H7 (cell line): ENCODE measurements at regions not wholly inside any gene's neighbourhood (a gene's known extent, or its start where the extent isn't known, plus 50 kb on each side); places are given as distances from the start of the nearest gene placed in this dataset.

Experiments
- DNase-seq: peaks from one replicate; pipeline ENCODE4 v3.0.0; 2012
- H3K27me3 ChIP-seq: 2 replicates; pipeline ENCODE4 v1.6.0; 2011; ENCODE audit warnings: mild to moderate bottlenecking, low read length; ENCODE audit not compliant: control insufficient read depth, insufficient read depth
- H3K36me3 ChIP-seq: replicated peaks from 2 replicates; pipeline ENCODE4 v1.5.1; 2011; ENCODE audit warnings: low read length; ENCODE audit not compliant: control insufficient read depth, insufficient read depth
- H3K4me3 ChIP-seq: 2 replicates; pipeline ENCODE4 v1.5.1; 2011; ENCODE audit warnings: low read depth, mild to moderate bottlenecking, control low read depth, low read length, moderate library complexity; ENCODE audit not compliant: insufficient read depth

GRCh38 chr3:36295296-36295695 is 85.0 kb upstream of the STAC start:
- no peak overlapping the region for H3K4me3 ChIP-seq
- H3K36me3 ChIP-seq = no peaks in the 10 kb centered on the region
- DNase-seq = no peak
- no peaks in the 10 kb centered on the region; the same call in 1 of the 2 replicates for H3K27me3 ChIP-seq

DNA sequence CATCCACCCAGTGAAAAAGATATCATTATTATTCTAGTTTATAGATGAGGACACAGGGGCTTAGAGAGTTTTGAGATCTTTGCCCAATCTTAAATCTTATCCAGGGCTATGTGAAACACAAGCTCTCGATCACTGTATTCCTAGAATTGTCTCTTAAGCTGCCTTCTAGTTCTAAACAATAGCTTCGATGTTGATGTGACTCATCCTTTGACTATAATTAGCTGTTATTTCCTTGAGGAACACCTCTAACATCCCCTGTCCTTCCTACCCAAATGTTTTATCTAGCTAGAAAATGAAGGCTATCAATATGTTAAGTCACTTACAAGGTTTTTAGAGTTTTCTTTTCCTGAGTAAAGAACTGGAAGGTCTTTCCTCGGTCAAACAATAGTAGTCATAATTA is 83.1 kb upstream of the STAC start:
- DNase-seq = no peak
- no peaks in the 10 kb centered on the region; the same call in 1 of the 2 replicates for H3K27me3 ChIP-seq
- H3K36me3 ChIP-seq = no peaks in the 10 kb centered on the region
- H3K4me3 ChIP-seq = no peak overlapping the region

DNA sequence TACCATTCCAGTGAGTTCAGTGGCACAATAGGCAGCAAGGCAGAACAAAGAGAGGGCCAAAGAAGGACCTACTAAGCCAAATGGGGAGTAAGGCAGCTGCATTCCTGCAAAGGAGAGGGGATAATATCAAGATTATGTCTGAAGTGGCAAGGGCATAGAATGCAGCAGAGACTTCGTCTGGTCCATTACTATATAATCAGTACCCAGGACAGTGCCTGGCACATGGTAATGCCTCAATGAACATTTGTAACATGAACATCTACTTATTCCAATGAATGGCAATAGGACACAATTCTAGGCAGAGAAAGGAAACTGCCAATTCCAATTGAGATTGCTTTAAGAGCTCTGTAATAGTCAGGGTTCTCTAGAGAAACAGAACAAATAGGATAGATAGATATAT is 82.1 kb upstream of the STAC start:
- DNase-seq = no peak
- H3K36me3 ChIP-seq = no peaks in the 10 kb centered on the region

GRCh38 chr3:36302158-36302509 is 78.2 kb upstream of the STAC start:
- Histone ChIP-seq H3K36me3 (no peaks in the 10 kb centered on the region), H3K27me3 (no peaks in the 10 kb centered on the region), H3K4me3 (no peak overlapping the region)
- DNase-seq = no peak

More for the DNA sequence above, 82.1 kb upstream of the STAC start:
- H3K27me3 ChIP-seq = no peaks in the 10 kb centered on the region
- no peak overlapping the region for H3K4me3 ChIP-seq

GRCh38 chr3:36302626-36303025 is 77.7 kb upstream of the STAC start:
- Histone ChIP-seq H3K36me3 (no peaks in the 10 kb centered on the region), H3K27me3 (no peaks in the 10 kb centered on the region), H3K4me3 (no peak overlapping the region)
- DNase-seq = no peak

DNA sequence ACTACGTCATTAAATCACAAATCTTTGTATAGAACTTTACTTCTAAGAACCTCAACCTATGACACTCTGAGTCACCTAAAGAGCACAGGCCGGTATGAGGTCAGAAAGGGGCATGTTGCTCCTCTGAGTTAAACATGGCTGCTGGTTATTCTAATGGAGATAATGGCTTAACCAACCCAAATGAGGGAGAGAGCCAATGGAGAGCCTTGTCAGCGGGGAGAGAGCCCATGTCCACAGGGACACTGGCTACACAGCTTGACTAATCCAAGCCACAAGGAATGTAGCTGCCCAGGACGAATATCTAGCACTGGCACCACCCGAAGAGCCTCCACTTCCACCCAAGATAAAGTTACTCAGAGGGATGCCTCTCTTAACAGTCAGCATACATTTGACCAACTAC is 77.0 kb upstream of the STAC start:
- no peaks in the 10 kb centered on the region for H3K27me3 ChIP-seq
- no peak overlapping the region for H3K4me3 ChIP-seq
- DNase-seq = no peak
- no peaks in the 10 kb centered on the region for H3K36me3 ChIP-seq

GRCh38 chr3:36305929-36306520 is 74.3 kb upstream of the STAC start:
- Histone ChIP-seq H3K36me3 (no peaks in the 10 kb centered on the region), H3K4me3 (no peak overlapping the region), H3K27me3 (no peaks in the 10 kb centered on the region)
- DNase-seq = no peak

DNA sequence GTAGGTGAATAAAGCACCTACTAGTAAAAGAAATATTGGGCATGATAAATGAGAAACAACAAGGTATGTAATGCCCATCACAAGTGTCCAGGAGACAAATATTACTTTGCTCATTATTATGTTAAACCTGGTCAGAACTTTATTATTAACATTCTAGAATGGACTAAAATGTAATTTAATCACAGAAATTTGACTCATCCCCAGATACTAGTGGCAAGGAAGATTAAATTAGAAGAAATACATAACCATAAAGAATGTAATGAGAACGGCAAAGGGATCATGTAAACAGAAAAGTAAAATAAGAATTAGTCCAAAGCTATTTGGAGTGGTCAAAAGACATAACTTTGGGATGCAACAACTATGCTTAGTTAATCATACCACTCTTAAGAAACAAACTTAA is 71.2 kb upstream of the STAC start:
- Histone ChIP-seq H3K36me3 (no peaks in the 10 kb centered on the region), H3K4me3 (no peak overlapping the region), H3K27me3 (no peaks in the 10 kb centered on the region)
- no peak for DNase-seq

- Histone ChIP-seq H3K4me3 (no peak overlapping the region), H3K36me3 (no peaks in the 10 kb centered on the region), H3K27me3 (no peaks in the 10 kb centered on the region)
- DNase-seq = no peak
These were observed 68.0 kb upstream of the STAC start for GRCh38 chr3:36312351-36312750.

DNA sequence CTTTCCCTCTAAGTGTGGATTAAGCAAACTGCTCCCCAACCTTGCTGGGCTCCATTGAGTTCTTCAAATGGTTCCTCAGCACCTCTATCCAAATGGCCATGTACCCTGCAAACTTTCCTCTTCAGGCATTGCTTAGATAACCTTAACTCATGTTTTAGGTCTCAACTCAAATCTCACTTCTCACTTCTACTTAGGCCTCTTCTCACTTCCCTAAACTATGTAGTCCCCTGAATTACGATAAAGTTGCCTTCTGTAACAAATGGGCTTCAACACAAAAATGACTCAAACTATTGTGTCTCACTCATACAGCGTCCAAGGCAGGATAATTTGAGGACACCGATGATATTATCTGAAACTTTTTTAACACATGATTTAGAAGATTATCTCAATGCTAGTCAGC is 62.4 kb upstream of the STAC start:
- Histone ChIP-seq H3K36me3 (no peaks in the 10 kb centered on the region), H3K27me3 (no peaks in the 10 kb centered on the region), H3K4me3 (no peak overlapping the region)
- DNase-seq = no peak

DNA sequence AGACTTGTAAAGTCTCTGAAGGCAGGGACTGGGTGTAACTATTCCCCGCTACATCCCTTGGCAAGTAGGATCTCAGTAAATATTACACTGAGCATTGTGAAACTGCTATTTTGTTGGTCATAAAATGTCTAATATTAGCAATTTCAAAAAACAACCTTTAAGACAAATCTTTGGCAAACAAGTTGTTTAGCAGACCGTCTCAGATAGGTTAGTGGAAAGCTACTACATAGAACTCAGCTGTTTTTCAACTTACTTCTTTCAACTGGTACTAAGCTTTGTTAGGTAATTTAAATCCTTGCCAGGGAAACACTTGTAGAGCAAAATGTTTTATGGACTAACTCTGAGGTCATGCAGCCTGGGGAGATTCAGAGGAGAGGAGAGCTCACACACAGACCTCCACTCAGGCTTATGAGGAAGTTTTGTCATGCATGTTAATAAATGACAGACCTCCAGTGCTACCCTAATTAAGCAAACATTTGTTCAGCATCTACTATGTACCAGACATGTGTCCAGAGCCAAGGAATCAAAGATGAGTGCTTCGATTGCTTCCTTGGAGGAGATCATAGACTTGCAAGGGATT is 61.6 kb upstream of the STAC start:
- H3K36me3 ChIP-seq = no peaks in the 10 kb centered on the region
- no peak overlapping the region for H3K4me3 ChIP-seq
- DNase-seq = no peak
- no peaks in the 10 kb centered on the region for H3K27me3 ChIP-seq

GRCh38 chr3:36319680-36320079 is 60.6 kb upstream of the STAC start:
- Histone ChIP-seq H3K4me3 (no peak overlapping the region), H3K36me3 (no peaks in the 10 kb centered on the region), H3K27me3 (no peaks in the 10 kb centered on the region)
- DNase-seq = peak; percentile 19
